Testis (tissue), 2 donors: ENCODE measurements at regions not wholly inside any gene's neighbourhood (a gene's known extent, or its start where the extent isn't known, plus 50 kb on each side); places are given as distances from the start of the nearest gene placed in this dataset.
"Not testable (repeated sequence)": the region's sequence is repeated elsewhere in the genome, so short reads cannot be mapped to it uniquely, and the experiment has no call there.

Experiments
- CTCF ChIP-seq, 3 experiments: fragments of 450-650 bp in 2 of 3; fragments of 200-600 bp in 1 of 3; sonication (generic) in 1 of 3; IDR thresholded peaks; one replicate each; pipeline ENCODE4 v1.5.1; 2016 to 2019; ENCODE audit warnings: antibody characterized with exemption in 3 of 3, mild to moderate bottlenecking in 2 of 3, moderate library complexity in 1 of 3
- POLR2A ChIP-seq: fragments of 450-650 bp; IDR thresholded peaks from one replicate; pipeline ENCODE4 v1.6.1; 2017; ENCODE audit warnings: antibody characterized with exemption, mild to moderate bottlenecking, moderate library complexity

- not testable (repeated sequence) for TF ChIP-seq CTCF (IDR thresholded peaks at IDR 0.05); POLR2A
These were observed 135.6 kb upstream of the TMEM170B start for GRCh38 chr6:11401954-11402353.
